ENCODE measurements at regions not wholly inside any gene's neighbourhood (a gene's known extent, or its start where the extent isn't known, plus 50 kb on each side); places are given as distances from the start of the nearest gene placed in this dataset.

DNA sequence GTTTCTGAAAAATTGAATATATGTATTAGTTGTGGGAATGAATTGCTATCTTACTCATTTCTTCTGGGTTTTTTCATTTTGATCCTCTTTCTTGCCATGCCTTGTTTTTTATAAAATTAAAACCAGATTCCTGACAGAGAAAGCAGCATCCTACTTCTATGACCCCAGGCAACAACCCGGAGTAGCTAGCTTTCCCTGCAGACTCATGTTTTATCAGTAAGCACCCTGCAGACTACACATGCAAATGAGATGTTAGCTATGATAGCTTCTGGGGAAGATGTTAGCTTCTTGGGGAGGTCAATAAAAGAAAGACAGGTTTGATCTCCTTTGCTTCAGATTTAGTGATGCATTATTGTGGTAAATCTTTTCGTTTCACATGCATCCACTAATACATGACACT, 1598.6 kb downstream of the SLITRK5 start:
- Histone ChIP-seq H3K9me1 (ENCODE audit: control insufficient read depth, insufficient read depth, low read length) (no peaks in the 10 kb centered on the region), H3K79me2 (ENCODE audit: control insufficient read depth, insufficient read depth, low read length) (no peaks in the 10 kb centered on the region), H3K9me3 (replicated peaks; ENCODE audit: control insufficient read depth, insufficient read depth, low read depth, low read length) (no peaks in the 10 kb centered on the region), H3K4me3 (no peak overlapping the region), H3K27me3 (ENCODE audit: control insufficient read depth in 2 of 2, insufficient read depth in 2 of 2, low read length in 2 of 2) (no peaks in the 10 kb centered on the region), H2AFZ (ENCODE audit: low read depth, low read length) (no peak overlapping the region), H3K27ac (ENCODE audit: extremely low read depth, low read depth, low read length) (no peak overlapping the region), H3K4me1 (replicated peaks in 1 of 2; ENCODE audit: control insufficient read depth in 2 of 2, insufficient read depth in 2 of 2, low read length in 2 of 2) (no peaks in the 10 kb centered on the region), H3K36me3 (ENCODE audit: control insufficient read depth, insufficient read depth, low read length) (no peaks in the 10 kb centered on the region), H3K9ac (ENCODE audit: insufficient read depth in 1 of 2, low read depth in 2 of 2, low read length in 2 of 2) (no peak overlapping the region), H4K20me1 (replicated peaks; ENCODE audit: control insufficient read depth, insufficient read depth, low read length) (no peaks in the 10 kb centered on the region), H3K4me2 (ENCODE audit: insufficient read depth, low read length) (no peak overlapping the region)
- WGBS (ENCODE audit: insufficient coverage, low coverage, missing lambda C conversion rate), result 0% methylated on average over 2 of the region's 2 CpGs
- ATAC-seq (no peak), FAIRE-seq (no peak), DNase-seq (ENCODE audit: extremely low read depth in 1 of 4, low spot score in 3 of 4) (no peak)
- intact Hi-C loops (cut with micrococcal nuclease), result no loop called here
- in situ Hi-C loops (cut with MboI), result no loop called here
- CTCF ChIA-PET (ENCODE audit: low intra/inter-chr PET ratio), result no interaction called here
- no TSS peak for BruUV-seq (replicated peaks)
- TF ChIP-seq, protein P1, sequence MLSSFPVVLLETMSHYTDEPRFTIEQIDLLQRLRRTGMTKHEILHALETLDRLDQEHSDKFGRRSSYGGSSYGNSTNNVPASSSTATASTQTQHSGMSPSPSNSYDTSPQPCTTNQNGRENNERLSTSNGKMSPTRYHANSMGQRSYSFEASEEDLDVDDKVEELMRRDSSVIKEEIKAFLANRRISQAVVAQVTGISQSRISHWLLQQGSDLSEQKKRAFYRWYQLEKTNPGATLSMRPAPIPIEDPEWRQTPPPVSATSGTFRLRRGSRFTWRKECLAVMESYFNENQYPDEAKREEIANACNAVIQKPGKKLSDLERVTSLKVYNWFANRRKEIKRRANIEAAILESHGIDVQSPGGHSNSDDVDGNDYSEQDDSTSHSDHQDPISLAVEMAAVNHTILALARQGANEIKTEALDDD (IDR thresholded peaks at IDR 0.05), result no peak
- TF ChIP-seq RBM39 (optimal IDR thresholded peaks at IDR 0.05; ENCODE audit: low read depth, low read length), result no peak
- no peak for TF ChIP-seq POLR3G (IDR thresholded peaks at IDR 0.05; ENCODE audit: extremely low read depth, insufficient read length, insufficient replicate concordance)
- no peak for TF ChIP-seq ZBTB7A (IDR thresholded peaks at IDR 0.05; ENCODE audit: borderline replicate concordance, control insufficient read depth, low read depth, low read length)
- no peak for TF ChIP-seq HSF4 (CRISPR knock-in tag; IDR thresholded peaks at IDR 0.05; ENCODE audit: borderline replicate concordance)
- TF ChIP-seq ZNF384 (IDR thresholded peaks at IDR 0.05; ENCODE audit: low read depth, low read length), result no peak
- TF ChIP-seq, protein P2, sequence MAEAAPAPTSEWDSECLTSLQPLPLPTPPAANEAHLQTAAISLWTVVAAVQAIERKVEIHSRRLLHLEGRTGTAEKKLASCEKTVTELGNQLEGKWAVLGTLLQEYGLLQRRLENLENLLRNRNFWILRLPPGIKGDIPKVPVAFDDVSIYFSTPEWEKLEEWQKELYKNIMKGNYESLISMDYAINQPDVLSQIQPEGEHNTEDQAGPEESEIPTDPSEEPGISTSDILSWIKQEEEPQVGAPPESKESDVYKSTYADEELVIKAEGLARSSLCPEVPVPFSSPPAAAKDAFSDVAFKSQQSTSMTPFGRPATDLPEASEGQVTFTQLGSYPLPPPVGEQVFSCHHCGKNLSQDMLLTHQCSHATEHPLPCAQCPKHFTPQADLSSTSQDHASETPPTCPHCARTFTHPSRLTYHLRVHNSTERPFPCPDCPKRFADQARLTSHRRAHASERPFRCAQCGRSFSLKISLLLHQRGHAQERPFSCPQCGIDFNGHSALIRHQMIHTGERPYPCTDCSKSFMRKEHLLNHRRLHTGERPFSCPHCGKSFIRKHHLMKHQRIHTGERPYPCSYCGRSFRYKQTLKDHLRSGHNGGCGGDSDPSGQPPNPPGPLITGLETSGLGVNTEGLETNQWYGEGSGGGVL (CRISPR knock-in tag; IDR thresholded peaks at IDR 0.05), result no peak
- POLR2A ChIA-PET, result no interaction called here

All from K562 (cell line).